Panc1 (cell line): ENCODE measurements at regions not wholly inside any gene's neighbourhood (a gene's known extent, or its start where the extent isn't known, plus 50 kb on each side); places are given as distances from the start of the nearest gene placed in this dataset.

Experiments used
- CTCF ChIP-seq: fragments of 450-650 bp; IDR thresholded peaks from 2 replicates; pipeline ENCODE4 v1.5.1; 2017; ENCODE audit warnings: mild to moderate bottlenecking
- POLR2AphosphoS5 ChIP-seq: IDR thresholded peaks from 2 replicates; pipeline ENCODE4 v1.6.1; 2012; ENCODE audit warnings: mild to moderate bottlenecking, low read depth, low read length, moderate library complexity
- REST ChIP-seq, 2 experiments: IDR thresholded peaks; 2 replicates each; pipeline ENCODE4 v1.6.1; 2011 to 2012; ENCODE audit warnings: low read depth in 2 of 2, control low read depth in 1 of 2, low read length in 1 of 2, mild to moderate bottlenecking in 1 of 2, moderate library complexity in 1 of 2; ENCODE audit not compliant: insufficient read depth in 1 of 2
- SIN3A ChIP-seq: IDR thresholded peaks from 2 replicates; pipeline ENCODE4 v1.6.1; 2012; ENCODE audit warnings: low read depth, mild to moderate bottlenecking, low read length, moderate library complexity, borderline replicate concordance; ENCODE audit not compliant: insufficient read depth

GRCh38 chr7:115123441-115123840 lies 201.5 kb downstream of the MDFIC start:
- TF ChIP-seq CTCF = no peak
- TF ChIP-seq POLR2AphosphoS5 = no peak
- no peak for TF ChIP-seq REST (IDR thresholded peaks at IDR 0.05; ENCODE audit: insufficient read depth in 1 of 2, low read depth in 2 of 2, low read length in 1 of 2)
- TF ChIP-seq SIN3A = no peak
